Keratinocyte (primary cell): ENCODE measurements at regions not wholly inside any gene's neighbourhood (a gene's known extent, or its start where the extent isn't known, plus 50 kb on each side); places are given as distances from the start of the nearest gene placed in this dataset.

Experiments
- CTCF ChIP-seq, 3 experiments: IDR thresholded peaks in 1 of 3; conservative IDR thresholded peaks in 1 of 3; optimal IDR thresholded peaks in 1 of 3; 2 replicates in 2 of 3; 3 replicates in 1 of 3; pipeline versions ENCODE3 to v1.5.1; 2011; ENCODE audit warnings: low read length in 3 of 3, mild to moderate bottlenecking in 3 of 3, moderate library complexity in 2 of 3, control low read depth in 1 of 3, inconsistent platforms in 1 of 3; ENCODE audit not compliant: insufficient read depth in 2 of 3; ENCODE audit errors: extremely low read depth in 1 of 3
- EZH2 ChIP-seq: IDR thresholded peaks from one replicate; pipeline ENCODE4 v1.6.1; 2012; ENCODE audit warnings: inconsistent platforms, mild to moderate bottlenecking, low read length, moderate library complexity

GRCh38 chr20:56893226-56893917 lies 264.3 kb downstream of the TFAP2C start:
- no peak for TF ChIP-seq CTCF (optimal IDR thresholded peaks at IDR 0.05 in 1 of 3, IDR thresholded peaks at IDR 0.05 in 1 of 3, conservative IDR thresholded peaks at IDR 0.05 in 1 of 3; ENCODE audit: extremely low read depth in 1 of 3, insufficient read depth in 2 of 3, low read length in 3 of 3)
- TF ChIP-seq EZH2 = no peak
